B cell (primary cell): ENCODE measurements at regions not wholly inside any gene's neighbourhood (a gene's known extent, or its start where the extent isn't known, plus 50 kb on each side); places are given as distances from the start of the nearest gene placed in this dataset.

Experiments
- ATAC-seq: fragments of 200-7000 bp; cut with Tn5 transposase; one replicate; pipeline ENCODE4 v1.10.0; 2021; ENCODE audit warnings: low read depth, mild to moderate bottlenecking, moderate number of reproducible peaks, moderate library complexity
- CTCF ChIA-PET: fragments of 350-600 bp; sonication (Branson Sonifier 250); formaldehyde crosslinking; loops from one replicate; lab custom pipeline; 2021; ENCODE audit warnings: antibody characterized with exemption, inconsistent platforms; lab: Charles Lee
- POLR2A ChIA-PET: fragments of 350-600 bp; sonication (Branson Sonifier 250); formaldehyde crosslinking; loops from one replicate; lab custom pipeline; 2021; ENCODE audit warnings: antibody characterized with exemption; lab: Charles Lee
- DNase-seq: peaks from one replicate; pipeline ENCODE4 v3.0.0; 2013
- H2AFZ ChIP-seq: 2 replicates; pipeline ENCODE4 v1.6.1; 2012; ENCODE audit warnings: mild to moderate bottlenecking, low read depth, low read length; ENCODE audit not compliant: insufficient read depth, poor library complexity, severe bottlenecking
- H3K27ac ChIP-seq, 2 donors: 1 replicate in 1 of 2; 2 replicates in 1 of 2; pipeline ENCODE4 v1.5.1; 2012 to 2013; ENCODE audit warnings: low read length in 2 of 2, mild to moderate bottlenecking in 2 of 2, moderate library complexity in 1 of 2
- H3K27me3 ChIP-seq, 4 experiments: fragments of 200-600 bp in 1 of 4; sonication (generic) in 1 of 4; replicated peaks in 1 of 4; 1 replicate in 2 of 4; 2 replicates in 2 of 4; pipeline versions ENCODE4 v1.6.1 to v1.7.0; 2013 to 2016; ENCODE audit warnings: low read length in 3 of 4, mild to moderate bottlenecking in 2 of 4, mixed read lengths in 1 of 4, moderate library complexity in 1 of 4; ENCODE audit not compliant: insufficient read depth in 4 of 4, control insufficient read depth in 3 of 4; ENCODE audit errors: control extremely low read depth in 1 of 4
- H3K36me3 ChIP-seq, 2 experiments: replicated peaks in 1 of 2; 1 replicate in 1 of 2; 2 replicates in 1 of 2; pipeline versions ENCODE4 v1.6.1 to v1.7.1; 2013; ENCODE audit warnings: low read length in 1 of 2; ENCODE audit not compliant: insufficient read depth in 2 of 2, control insufficient read depth in 1 of 2; ENCODE audit errors: control extremely low read depth in 1 of 2, extremely low read depth in 1 of 2
- H3K4me1 ChIP-seq, 2 donors: fragments of 200-600 bp in 1 of 2; sonication (generic) in 1 of 2; 1 replicate in 1 of 2; 2 replicates in 1 of 2; pipeline versions ENCODE4 v1.5.1 to v1.6.1; 2013 to 2017; ENCODE audit warnings: low read length in 2 of 2; ENCODE audit not compliant: control insufficient read depth in 2 of 2, insufficient read depth in 2 of 2
- H3K4me2 ChIP-seq: replicated peaks from 2 replicates; pipeline ENCODE3; 2012; ENCODE audit warnings: mild to moderate bottlenecking, low read depth, low read length; ENCODE audit not compliant: poor library complexity, severe bottlenecking
- H3K4me3 ChIP-seq, 5 experiments: fragments of 200-600 bp in 1 of 5; sonication (generic) in 1 of 5; 1 replicate in 3 of 5; 2 replicates in 2 of 5; pipeline versions ENCODE4 v1.5.1 to v1.7.0; 2011 to 2016; ENCODE audit warnings: low read length in 4 of 5, mild to moderate bottlenecking in 4 of 5, low read depth in 2 of 5, control low read depth in 1 of 5, moderate library complexity in 1 of 5; ENCODE audit not compliant: insufficient read depth in 1 of 5; ENCODE audit errors: control extremely low read depth in 1 of 5, extremely low read depth in 1 of 5
- H3K79me2 ChIP-seq: fragments of 200-600 bp; sonication (generic); one replicate; pipeline ENCODE4 v1.6.0; 2016; ENCODE audit warnings: low read length; ENCODE audit not compliant: control insufficient read depth, insufficient read depth
- H3K9ac ChIP-seq: fragments of 200-600 bp; sonication (generic); 2 replicates; pipeline ENCODE4 v1.6.1; 2017; ENCODE audit warnings: mild to moderate bottlenecking, low read length, moderate library complexity
- H3K9me3 ChIP-seq, 3 donors: one replicate each; pipeline versions ENCODE4 v1.6.1 to v1.7.1; 2013; ENCODE audit warnings: low read length in 2 of 3; ENCODE audit not compliant: control insufficient read depth in 2 of 3, insufficient read depth in 1 of 3; ENCODE audit errors: control extremely low read depth in 1 of 3
- H4K20me1 ChIP-seq: 2 replicates; pipeline ENCODE4 v1.6.0; 2012; ENCODE audit warnings: mild to moderate bottlenecking, low read length; ENCODE audit not compliant: insufficient read depth, control insufficient read depth, poor library complexity, severe bottlenecking
- H3K27ac Mint-ChIP-seq: one replicate; pipeline ENCODE4 v1.8.0; 2021; ENCODE audit warnings: mixed read lengths
- H3K27me3 Mint-ChIP-seq: one replicate; pipeline ENCODE4 v1.8.0; 2021; ENCODE audit warnings: mixed read lengths
- H3K4me1 Mint-ChIP-seq: one replicate; pipeline ENCODE4 v1.8.0; 2021; ENCODE audit warnings: mixed read lengths
- H3K4me3 Mint-ChIP-seq: one replicate; pipeline ENCODE4 v1.8.0; 2021; ENCODE audit warnings: mixed read lengths
- H3K9me3 Mint-ChIP-seq: one replicate; pipeline ENCODE4 v1.8.0; 2022; ENCODE audit warnings: mixed read lengths; ENCODE audit not compliant: insufficient read depth
- CTCF ChIP-seq: fragments of 200-600 bp; IDR thresholded peaks from one replicate; pipeline ENCODE4 v1.8.0; 2022; ENCODE audit warnings: antibody characterized with exemption, mild to moderate bottlenecking
- EZH2 ChIP-seq: IDR thresholded peaks from 2 replicates; pipeline ENCODE4 v1.6.1; 2012; ENCODE audit warnings: borderline replicate concordance, low read depth, mild to moderate bottlenecking, moderate library complexity, low read length; ENCODE audit not compliant: insufficient read depth, poor library complexity, severe bottlenecking
- WGBS: methylation state at CpG from one replicate; pipeline ENCODE4 v1.1.5; 2013; ENCODE audit warnings: missing lambda C conversion rate; ENCODE audit not compliant: insufficient coverage; 5-methylcytosine and 5-hydroxymethylcytosine counted together
- intact Hi-C: fragments of 100-400 bp; cut with micrococcal nuclease; formaldehyde crosslinking; loops from one replicate; pipeline ENCODE4 v1.10.0; 2022

DNA sequence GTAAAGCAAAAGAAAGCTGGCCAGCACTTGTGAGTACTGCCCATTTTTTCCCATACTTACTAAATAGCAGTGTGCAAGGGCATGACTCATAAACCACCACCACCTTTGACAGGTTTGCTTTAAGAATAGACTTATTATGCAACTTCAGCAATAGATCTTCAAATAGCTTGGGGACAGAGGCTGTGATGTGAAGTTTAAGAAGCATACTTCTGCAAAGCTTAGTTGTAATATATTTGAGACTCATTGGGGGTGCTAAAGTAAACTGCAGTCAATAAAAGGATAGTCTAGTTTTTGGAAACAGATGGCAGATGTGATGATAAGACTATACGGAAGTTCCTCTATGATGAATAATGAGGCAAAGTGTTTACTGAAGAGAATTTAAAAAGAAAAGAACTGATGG is 210.0 kb downstream of the PLA2G4A start:
- H3K4me1 ChIP-seq = no peaks in the 10 kb centered on the region
- H3K27me3 ChIP-seq = no peaks in the 10 kb centered on the region
- no peak overlapping the region for H3K27ac Mint-ChIP-seq
- no peak overlapping the region for H3K4me2 ChIP-seq
- POLR2A ChIA-PET = no interaction called here
- no peak overlapping the region for H3K9ac ChIP-seq
- WGBS = 29% methylated on average over 1 of the region's 1 CpG
- H3K9me3 Mint-ChIP-seq = no peaks in the 10 kb centered on the region
- H4K20me1 ChIP-seq = no peaks in the 10 kb centered on the region
- TF ChIP-seq EZH2 = no peak
- no peaks in the 10 kb centered on the region for H3K4me1 Mint-ChIP-seq
- peaks cover 0 to 1% (median 0%) of the 10 kb centered on the region in 3 donors for H3K9me3 ChIP-seq
- DNase-seq = no peak
- H3K79me2 ChIP-seq = no peaks in the 10 kb centered on the region
- CTCF ChIA-PET = no interaction called here
- no peak overlapping the region for H2AFZ ChIP-seq
- H3K27me3 Mint-ChIP-seq = no peaks in the 10 kb centered on the region
- intact Hi-C loops = no loop called here
- H3K36me3 ChIP-seq = no peaks in the 10 kb centered on the region
- H3K4me3 Mint-ChIP-seq = no peak overlapping the region
- H3K27ac ChIP-seq = no peak overlapping the region
- no peak for ATAC-seq
- H3K4me3 ChIP-seq = no peak overlapping the region

GRCh38 chr1:187041104-187041503 is 212.4 kb downstream of the PLA2G4A start:
- no peak overlapping the region for H3K27ac ChIP-seq
- H3K27ac Mint-ChIP-seq = no peak overlapping the region
- no peaks in the 10 kb centered on the region for H3K27me3 ChIP-seq
- intact Hi-C loops = no loop called here
- TF ChIP-seq EZH2 (no peak), CTCF (no peak)
- H3K9me3 Mint-ChIP-seq = no peaks in the 10 kb centered on the region
- H3K4me3 ChIP-seq = no peak overlapping the region
- no peak overlapping the region for H3K9ac ChIP-seq
- H4K20me1 ChIP-seq = no peaks in the 10 kb centered on the region
- no peak overlapping the region for H2AFZ ChIP-seq
- H3K79me2 ChIP-seq = no peaks in the 10 kb centered on the region
- H3K27me3 Mint-ChIP-seq = no peaks in the 10 kb centered on the region
- CTCF ChIA-PET = no interaction called here
- no peaks in the 10 kb centered on the region for H3K36me3 ChIP-seq
- no peak overlapping the region for H3K4me3 Mint-ChIP-seq
- peaks cover 0 to 1% (median 0%) of the 10 kb centered on the region in 3 donors for H3K9me3 ChIP-seq
- POLR2A ChIA-PET = no interaction called here
- ATAC-seq = no peak
- no CpG with 5 or more reads among the region's 4 CpGs for WGBS
- no peaks in the 10 kb centered on the region for H3K4me1 Mint-ChIP-seq
- DNase-seq = no peak
- no peak overlapping the region for H3K4me2 ChIP-seq
- no peaks in the 10 kb centered on the region for H3K4me1 ChIP-seq
